WTC11 (cell line): ENCODE measurements at regions not wholly inside any gene's neighbourhood (a gene's known extent, or its start where the extent isn't known, plus 50 kb on each side); places are given as distances from the start of the nearest gene placed in this dataset.
A peak's percentile ranks its signal among the peaks of the same experiment; 100 is the strongest.

Experiments used
- ATAC-seq: fragments of 200-7000 bp; cut with Tn5 transposase; 2 replicates; pipeline ENCODE4 v1.10.0; 2021; ENCODE audit warnings: mild to moderate bottlenecking, moderate library complexity
- CTCF ChIA-PET: fragments of 300-600 bp; sonication (Branson Sonifier 250); formaldehyde crosslinking; loops from one replicate; lab custom pipeline; 2021; ENCODE audit warnings: antibody characterized with exemption; lab: Charles Lee
- POLR2A ChIA-PET: fragments of 350-600 bp; sonication (Branson Sonifier 250); formaldehyde crosslinking; loops from one replicate; lab custom pipeline; 2021; ENCODE audit warnings: antibody characterized with exemption; lab: Charles Lee
- DNase-seq: peaks from one replicate; pipeline ENCODE4 v3.0.0; 2021; ENCODE audit warnings: low spot score
- H3K27ac Mint-ChIP-seq: 2 replicates; pipeline ENCODE4 v1.8.0; 2021; ENCODE audit warnings: mixed read lengths
- H3K27me3 Mint-ChIP-seq: 2 replicates; pipeline ENCODE4 v1.8.0; 2021; ENCODE audit warnings: low read depth, mild to moderate bottlenecking, moderate library complexity, mixed read lengths
- H3K36me3 Mint-ChIP-seq: 2 replicates; pipeline ENCODE4 v1.8.0; 2021; ENCODE audit warnings: mixed read lengths
- H3K4me1 Mint-ChIP-seq: 2 replicates; pipeline ENCODE4 v1.8.0; 2022; ENCODE audit warnings: mixed read lengths
- H3K4me3 Mint-ChIP-seq: 2 replicates; pipeline ENCODE4 v1.8.0; 2021; ENCODE audit warnings: mild to moderate bottlenecking, moderate library complexity, mixed read lengths
- H3K9me3 Mint-ChIP-seq: 2 replicates; pipeline ENCODE4 v1.8.0; 2021; ENCODE audit warnings: mixed read lengths
- ATF1 ChIP-seq: sonication (generic); formaldehyde crosslinking; IDR thresholded peaks from 2 replicates; pipeline ENCODE4 v1.8.1; 2023; ENCODE audit warnings: mild to moderate bottlenecking, moderate library complexity, missing genetic modification reagents
- CREB1 ChIP-seq: sonication (generic); formaldehyde crosslinking; IDR thresholded peaks from 2 replicates; pipeline ENCODE4 v1.8.0; 2023; ENCODE audit warnings: mild to moderate bottlenecking, missing genetic modification reagents
- CREM ChIP-seq: sonication (generic); formaldehyde crosslinking; IDR thresholded peaks from 2 replicates; pipeline ENCODE4 v1.8.1; 2022; ENCODE audit warnings: mild to moderate bottlenecking, missing genetic modification reagents, moderate library complexity
- EMX1 ChIP-seq: fragments of 250-450 bp; sonication (Bioruptor Pico); IDR thresholded peaks from 2 replicates; pipeline ENCODE4 v1.8.0; 2021; ENCODE audit warnings: mild to moderate bottlenecking
- FOXK1 ChIP-seq: sonication (generic); formaldehyde crosslinking; IDR thresholded peaks from 2 replicates; pipeline ENCODE4 v1.8.0; 2022; ENCODE audit warnings: mild to moderate bottlenecking, moderate library complexity, missing genetic modification reagents
- HMGA2 ChIP-seq: fragments of 250-450 bp; sonication (Bioruptor Pico); IDR thresholded peaks from 2 replicates; pipeline ENCODE4 v1.4.0; 2021; ENCODE audit warnings: mild to moderate bottlenecking, moderate library complexity
- KAT7 ChIP-seq: sonication (generic); formaldehyde crosslinking; IDR thresholded peaks from 2 replicates; pipeline ENCODE4 v1.8.1; 2023; ENCODE audit warnings: missing genetic modification reagents, mild to moderate bottlenecking, borderline replicate concordance
- RELA ChIP-seq: sonication (generic); formaldehyde crosslinking; IDR thresholded peaks from 2 replicates; pipeline ENCODE4 v1.8.1; 2022; ENCODE audit warnings: missing genetic modification reagents, mild to moderate bottlenecking, borderline replicate concordance
- RORB ChIP-seq: fragments of 250-450 bp; sonication (Bioruptor Pico); IDR thresholded peaks from 2 replicates; pipeline ENCODE4 v1.9.0; 2021; ENCODE audit warnings: mild to moderate bottlenecking
- SMAD3 ChIP-seq: sonication (generic); formaldehyde crosslinking; IDR thresholded peaks from 2 replicates; pipeline ENCODE4 v1.8.0; 2022; ENCODE audit warnings: missing genetic modification reagents, mild to moderate bottlenecking, borderline replicate concordance
- SP1 ChIP-seq: sonication (generic); formaldehyde crosslinking; conservative IDR thresholded peaks from 2 replicates; pipeline ENCODE4 v1.8.1; 2022; ENCODE audit warnings: missing genetic modification reagents
- TEAD1 ChIP-seq: sonication (generic); formaldehyde crosslinking; IDR thresholded peaks from 2 replicates; pipeline ENCODE4 v1.8.0; 2022; ENCODE audit warnings: mild to moderate bottlenecking, missing genetic modification reagents
- ZNF219 ChIP-seq: sonication (generic); formaldehyde crosslinking; IDR thresholded peaks from 2 replicates; pipeline ENCODE4 v1.8.0; 2023; ENCODE audit warnings: missing genetic modification reagents, mild to moderate bottlenecking, borderline replicate concordance
- ZNF416 ChIP-seq: fragments of 250-450 bp; sonication (Bioruptor Pico); IDR thresholded peaks from 2 replicates; pipeline ENCODE4 v1.9.0; 2021; ENCODE audit warnings: mild to moderate bottlenecking, inconsistent platforms
- ZNF423 ChIP-seq: fragments of 250-450 bp; sonication (Bioruptor Pico); IDR thresholded peaks from 2 replicates; pipeline ENCODE4 v2.1.2; 2022; ENCODE audit warnings: mild to moderate bottlenecking, moderate library complexity
- TF ChIP-seq, protein P1 (sequence below): sonication (generic); formaldehyde crosslinking; IDR thresholded peaks from 2 replicates; pipeline ENCODE4 v1.8.1; 2022; ENCODE audit warnings: mild to moderate bottlenecking, moderate library complexity, missing genetic modification reagents
- TF ChIP-seq, protein P2 (sequence below): sonication (generic); formaldehyde crosslinking; IDR thresholded peaks from 2 replicates; pipeline ENCODE4 v1.8.0; 2023; ENCODE audit warnings: missing genetic modification reagents
- TF ChIP-seq, protein P3 (sequence below): sonication (generic); formaldehyde crosslinking; conservative IDR thresholded peaks from 2 replicates; pipeline ENCODE4 v1.8.1; 2022; ENCODE audit warnings: mild to moderate bottlenecking, missing genetic modification reagents
- TF ChIP-seq, protein P4 (sequence below): fragments of 250-450 bp; sonication (Bioruptor Pico); IDR thresholded peaks from 2 replicates; pipeline ENCODE4 v1.9.0; 2021; ENCODE audit warnings: mild to moderate bottlenecking
- TF ChIP-seq, protein P5 (sequence below): sonication (generic); formaldehyde crosslinking; IDR thresholded peaks from 2 replicates; pipeline ENCODE4 v1.8.1; 2022; ENCODE audit warnings: low read depth, missing genetic modification reagents, borderline replicate concordance

DNA sequence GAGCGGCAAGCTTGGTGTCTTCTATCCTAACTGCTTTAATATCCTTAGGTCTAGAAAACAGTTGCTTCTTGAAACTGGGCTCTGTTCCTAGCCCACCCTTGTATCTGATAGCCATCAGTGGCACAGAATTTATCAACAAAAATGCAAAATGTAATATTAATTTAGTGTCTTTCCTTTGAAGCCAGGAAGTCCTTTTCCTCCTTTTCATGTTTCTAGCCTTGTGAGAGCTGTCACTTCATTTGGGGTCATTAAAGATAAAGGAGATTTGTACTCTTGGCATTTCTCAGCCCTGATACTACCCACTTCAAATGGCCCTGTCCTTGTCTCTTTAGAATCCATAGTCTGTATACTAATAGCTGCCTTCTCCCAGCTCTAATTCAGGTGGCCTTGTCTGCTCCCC, 111.0 kb downstream of the GAS1 start:
- Mint-ChIP-seq H3K27ac (no peak overlapping the region), H3K4me3 (no peak overlapping the region), H3K36me3 (no peaks in the 10 kb centered on the region), H3K9me3 (no peaks in the 10 kb centered on the region), H3K27me3 (no peaks in the 10 kb centered on the region), H3K4me1 (peaks cover 6% of the 10 kb centered on the region)
- ATAC-seq (no peak), DNase-seq (no peak)
- ChIA-PET POLR2A (no interaction called here), CTCF (no interaction called here)
- TF ChIP-seq, protein P1, sequence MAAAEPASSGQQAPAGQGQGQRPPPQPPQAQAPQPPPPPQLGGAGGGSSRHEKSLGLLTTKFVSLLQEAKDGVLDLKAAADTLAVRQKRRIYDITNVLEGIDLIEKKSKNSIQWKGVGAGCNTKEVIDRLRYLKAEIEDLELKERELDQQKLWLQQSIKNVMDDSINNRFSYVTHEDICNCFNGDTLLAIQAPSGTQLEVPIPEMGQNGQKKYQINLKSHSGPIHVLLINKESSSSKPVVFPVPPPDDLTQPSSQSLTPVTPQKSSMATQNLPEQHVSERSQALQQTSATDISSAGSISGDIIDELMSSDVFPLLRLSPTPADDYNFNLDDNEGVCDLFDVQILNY (CRISPR knock-in tag): no peak
- TF ChIP-seq ZNF423 (CRISPR knock-in tag): no peak
- TF ChIP-seq, protein P2, sequence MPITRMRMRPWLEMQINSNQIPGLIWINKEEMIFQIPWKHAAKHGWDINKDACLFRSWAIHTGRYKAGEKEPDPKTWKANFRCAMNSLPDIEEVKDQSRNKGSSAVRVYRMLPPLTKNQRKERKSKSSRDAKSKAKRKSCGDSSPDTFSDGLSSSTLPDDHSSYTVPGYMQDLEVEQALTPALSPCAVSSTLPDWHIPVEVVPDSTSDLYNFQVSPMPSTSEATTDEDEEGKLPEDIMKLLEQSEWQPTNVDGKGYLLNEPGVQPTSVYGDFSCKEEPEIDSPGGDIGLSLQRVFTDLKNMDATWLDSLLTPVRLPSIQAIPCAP (CRISPR knock-in tag): no peak
- TF ChIP-seq CREB1 (CRISPR knock-in tag): no peak

DNA sequence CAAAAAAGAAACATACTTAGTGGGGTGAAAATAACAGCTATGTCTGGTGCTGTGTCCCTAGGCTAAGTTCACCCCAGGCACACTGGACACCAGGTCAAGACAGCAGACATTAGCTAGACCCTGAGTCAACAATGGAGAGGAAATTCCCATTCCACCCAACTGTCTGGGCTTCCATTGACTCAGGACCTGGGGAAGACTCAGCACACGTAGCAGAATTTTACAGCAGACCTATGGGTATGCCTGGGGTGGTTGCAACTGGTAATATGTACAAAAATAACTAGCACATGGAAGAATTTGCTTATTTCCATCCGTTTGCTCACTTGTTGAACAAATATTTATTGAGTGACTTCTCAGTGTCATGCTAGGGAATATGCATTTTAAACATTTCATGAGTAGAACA, 117.0 kb downstream of the GAS1 start:
- Mint-ChIP-seq H3K9me3 (peaks cover 3% of the 10 kb centered on the region), H3K27me3 (peaks cover 8% of the 10 kb centered on the region; the same call in 1 of the 2 replicates), H3K36me3 (peaks cover 2% of the 10 kb centered on the region; the same call in 1 of the 2 replicates), H3K4me1 (peaks cover 22% of the 10 kb centered on the region), H3K27ac (no peak overlapping the region), H3K4me3 (no peak overlapping the region)
- no peak for TF ChIP-seq TEAD1 (CRISPR knock-in tag)
- no peak for TF ChIP-seq EMX1 (CRISPR knock-in tag)
- TF ChIP-seq ZNF416 (CRISPR knock-in tag): no peak
- TF ChIP-seq SMAD3: no peak
- TF ChIP-seq, protein P3, sequence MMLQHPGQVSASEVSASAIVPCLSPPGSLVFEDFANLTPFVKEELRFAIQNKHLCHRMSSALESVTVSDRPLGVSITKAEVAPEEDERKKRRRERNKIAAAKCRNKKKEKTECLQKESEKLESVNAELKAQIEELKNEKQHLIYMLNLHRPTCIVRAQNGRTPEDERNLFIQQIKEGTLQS: no peak
- no peak for TF ChIP-seq ATF1 (CRISPR knock-in tag)
- no peak for TF ChIP-seq RORB
- TF ChIP-seq SP1 (CRISPR knock-in tag): no peak
- TF ChIP-seq FOXK1 (CRISPR knock-in tag): no peak
- TF ChIP-seq, protein P4, sequence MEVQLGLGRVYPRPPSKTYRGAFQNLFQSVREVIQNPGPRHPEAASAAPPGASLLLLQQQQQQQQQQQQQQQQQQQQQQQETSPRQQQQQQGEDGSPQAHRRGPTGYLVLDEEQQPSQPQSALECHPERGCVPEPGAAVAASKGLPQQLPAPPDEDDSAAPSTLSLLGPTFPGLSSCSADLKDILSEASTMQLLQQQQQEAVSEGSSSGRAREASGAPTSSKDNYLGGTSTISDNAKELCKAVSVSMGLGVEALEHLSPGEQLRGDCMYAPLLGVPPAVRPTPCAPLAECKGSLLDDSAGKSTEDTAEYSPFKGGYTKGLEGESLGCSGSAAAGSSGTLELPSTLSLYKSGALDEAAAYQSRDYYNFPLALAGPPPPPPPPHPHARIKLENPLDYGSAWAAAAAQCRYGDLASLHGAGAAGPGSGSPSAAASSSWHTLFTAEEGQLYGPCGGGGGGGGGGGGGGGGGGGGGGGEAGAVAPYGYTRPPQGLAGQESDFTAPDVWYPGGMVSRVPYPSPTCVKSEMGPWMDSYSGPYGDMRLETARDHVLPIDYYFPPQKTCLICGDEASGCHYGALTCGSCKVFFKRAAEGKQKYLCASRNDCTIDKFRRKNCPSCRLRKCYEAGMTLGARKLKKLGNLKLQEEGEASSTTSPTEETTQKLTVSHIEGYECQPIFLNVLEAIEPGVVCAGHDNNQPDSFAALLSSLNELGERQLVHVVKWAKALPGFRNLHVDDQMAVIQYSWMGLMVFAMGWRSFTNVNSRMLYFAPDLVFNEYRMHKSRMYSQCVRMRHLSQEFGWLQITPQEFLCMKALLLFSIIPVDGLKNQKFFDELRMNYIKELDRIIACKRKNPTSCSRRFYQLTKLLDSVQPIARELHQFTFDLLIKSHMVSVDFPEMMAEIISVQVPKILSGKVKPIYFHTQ: no peak
- CTCF ChIA-PET: no interaction called here
- ATAC-seq: no peak
- DNase-seq: no peak
- POLR2A ChIA-PET: no interaction called here

DNA sequence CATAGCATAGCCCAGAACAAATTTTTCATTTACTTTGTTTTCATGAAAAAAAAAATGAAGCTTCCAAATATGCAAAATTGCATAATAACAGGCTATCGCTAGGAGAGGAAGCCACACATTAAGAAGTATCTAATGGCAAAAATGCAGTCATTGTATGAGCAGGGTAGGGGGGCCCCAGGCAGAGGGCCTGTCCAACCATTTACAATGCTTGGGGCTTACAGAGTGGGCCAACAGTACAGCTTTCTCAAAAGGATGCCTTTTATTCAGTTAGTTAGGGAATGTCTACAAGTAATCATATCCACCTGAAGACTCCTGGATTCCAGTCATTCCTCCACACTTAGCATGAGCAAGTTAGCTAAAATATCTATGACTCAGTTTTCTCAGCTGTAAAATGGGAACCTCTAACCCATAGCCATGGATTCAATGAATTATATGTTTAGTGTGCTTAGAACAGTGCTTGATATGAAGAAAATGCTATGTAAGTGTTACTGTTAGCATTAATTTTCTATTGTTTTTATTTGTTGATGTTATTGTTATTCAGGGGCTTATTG, 117.7 kb downstream of the GAS1 start:
- no peak for DNase-seq
- ChIA-PET CTCF (no interaction called here), POLR2A (no interaction called here)
- no peak for TF ChIP-seq RELA (CRISPR knock-in tag)
- TF ChIP-seq, protein P5, sequence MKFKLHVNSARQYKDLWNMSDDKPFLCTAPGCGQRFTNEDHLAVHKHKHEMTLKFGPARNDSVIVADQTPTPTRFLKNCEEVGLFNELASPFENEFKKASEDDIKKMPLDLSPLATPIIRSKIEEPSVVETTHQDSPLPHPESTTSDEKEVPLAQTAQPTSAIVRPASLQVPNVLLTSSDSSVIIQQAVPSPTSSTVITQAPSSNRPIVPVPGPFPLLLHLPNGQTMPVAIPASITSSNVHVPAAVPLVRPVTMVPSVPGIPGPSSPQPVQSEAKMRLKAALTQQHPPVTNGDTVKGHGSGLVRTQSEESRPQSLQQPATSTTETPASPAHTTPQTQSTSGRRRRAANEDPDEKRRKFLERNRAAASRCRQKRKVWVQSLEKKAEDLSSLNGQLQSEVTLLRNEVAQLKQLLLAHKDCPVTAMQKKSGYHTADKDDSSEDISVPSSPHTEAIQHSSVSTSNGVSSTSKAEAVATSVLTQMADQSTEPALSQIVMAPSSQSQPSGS (CRISPR knock-in tag): no peak
- no peak for TF ChIP-seq KAT7 (CRISPR knock-in tag)
- no peak for TF ChIP-seq ZNF219 (CRISPR knock-in tag)
- TF ChIP-seq HMGA2 (CRISPR knock-in tag): no peak
- TF ChIP-seq ATF1 (CRISPR knock-in tag): no peak
- no peak for TF ChIP-seq CREM (CRISPR knock-in tag)
- Mint-ChIP-seq H3K36me3 (peaks cover 3% of the 10 kb centered on the region; the same call in 1 of the 2 replicates), H3K27ac (no peak overlapping the region), H3K27me3 (peaks cover 9% of the 10 kb centered on the region; the same call in 1 of the 2 replicates), H3K9me3 (peaks cover 10% of the 10 kb centered on the region), H3K4me3 (no peak overlapping the region), H3K4me1 (peaks cover 22% of the 10 kb centered on the region)
- ATAC-seq: peak; percentile 62
